NT2/D1 (cell line): ENCODE measurements at regions not wholly inside any gene's neighbourhood (a gene's known extent, or its start where the extent isn't known, plus 50 kb on each side); places are given as distances from the start of the nearest gene placed in this dataset.

Experiments
- SUZ12 ChIP-seq: IDR thresholded peaks from 2 replicates; pipeline ENCODE4 v1.6.1; 2011; ENCODE audit not compliant: insufficient read length, insufficient read depth; ENCODE audit errors: extremely low read depth
- YY1 ChIP-seq: IDR thresholded peaks from 2 replicates; pipeline ENCODE4 v1.6.1; 2011; ENCODE audit not compliant: insufficient read length, insufficient read depth
- ZNF274 ChIP-seq: IDR thresholded peaks from 2 replicates; pipeline ENCODE4 v1.6.1; 2011; ENCODE audit warnings: mild to moderate bottlenecking, low read depth, low read length

- TF ChIP-seq ZNF274 (no peak), SUZ12 (no peak), YY1 (no peak)
Observed at GRCh38 chr7:98755138-98755898, 114.5 kb downstream of the TMEM130 start.
